ENCODE measurements at regions not wholly inside any gene's neighbourhood (a gene's known extent, or its start where the extent isn't known, plus 50 kb on each side); places are given as distances from the start of the nearest gene placed in this dataset.

DNA sequence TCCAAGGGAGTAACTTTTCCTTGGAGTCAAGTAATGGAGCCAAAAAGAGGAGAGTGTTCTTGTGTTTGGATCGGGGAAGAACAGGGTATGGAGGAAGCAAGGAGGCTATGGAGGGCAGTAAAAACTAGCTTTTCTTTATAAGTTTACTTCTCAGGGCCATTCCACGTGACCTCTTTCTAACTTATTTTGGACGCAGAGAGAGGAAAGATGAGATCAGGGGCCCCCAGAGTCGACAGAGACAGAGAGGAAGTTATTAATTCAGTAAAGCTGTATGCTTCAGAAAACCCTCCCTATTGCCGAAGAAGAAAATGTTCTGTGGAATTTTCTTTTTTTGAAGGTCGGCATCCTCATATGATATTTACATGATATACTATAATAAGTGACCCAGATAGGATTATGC is 233.8 kb upstream of the MPDZ start:
- no TSS peak for BruUV-seq (replicated peaks)
- Histone ChIP-seq H3K27ac (ENCODE audit: low read depth, low read length, poor library complexity, severe bottlenecking) (no peak overlapping the region), H3K9me3 (ENCODE audit: low read depth, low read length, poor library complexity, severe bottlenecking) (no peaks in the 10 kb centered on the region), H3K36me3 (ENCODE audit: insufficient read depth, low read length, poor library complexity, severe bottlenecking) (no peaks in the 10 kb centered on the region), H3K4me3 (ENCODE audit: low read depth, low read length, poor library complexity, severe bottlenecking) (no peak overlapping the region), H3K27me3 (replicated peaks; ENCODE audit: insufficient read depth, low read depth, low read length, poor library complexity) (no peaks in the 10 kb centered on the region), H3K4me1 (ENCODE audit: insufficient read depth, low read length, poor library complexity, severe bottlenecking) (no peaks in the 10 kb centered on the region)
- ChIA-PET POLR2A (ENCODE audit: low non-redundant PET) (no interaction called here), CTCF (no interaction called here)
- no peak for TF ChIP-seq EZH2 (IDR thresholded peaks at IDR 0.05; ENCODE audit: borderline replicate concordance, low read depth, low read length, poor library complexity, severe bottlenecking)
- TF ChIP-seq, protein P1, sequence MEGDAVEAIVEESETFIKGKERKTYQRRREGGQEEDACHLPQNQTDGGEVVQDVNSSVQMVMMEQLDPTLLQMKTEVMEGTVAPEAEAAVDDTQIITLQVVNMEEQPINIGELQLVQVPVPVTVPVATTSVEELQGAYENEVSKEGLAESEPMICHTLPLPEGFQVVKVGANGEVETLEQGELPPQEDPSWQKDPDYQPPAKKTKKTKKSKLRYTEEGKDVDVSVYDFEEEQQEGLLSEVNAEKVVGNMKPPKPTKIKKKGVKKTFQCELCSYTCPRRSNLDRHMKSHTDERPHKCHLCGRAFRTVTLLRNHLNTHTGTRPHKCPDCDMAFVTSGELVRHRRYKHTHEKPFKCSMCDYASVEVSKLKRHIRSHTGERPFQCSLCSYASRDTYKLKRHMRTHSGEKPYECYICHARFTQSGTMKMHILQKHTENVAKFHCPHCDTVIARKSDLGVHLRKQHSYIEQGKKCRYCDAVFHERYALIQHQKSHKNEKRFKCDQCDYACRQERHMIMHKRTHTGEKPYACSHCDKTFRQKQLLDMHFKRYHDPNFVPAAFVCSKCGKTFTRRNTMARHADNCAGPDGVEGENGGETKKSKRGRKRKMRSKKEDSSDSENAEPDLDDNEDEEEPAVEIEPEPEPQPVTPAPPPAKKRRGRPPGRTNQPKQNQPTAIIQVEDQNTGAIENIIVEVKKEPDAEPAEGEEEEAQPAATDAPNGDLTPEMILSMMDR (conservative IDR thresholded peaks at IDR 0.05; ENCODE audit: low read depth, low read length), result no peak
- intact Hi-C loops (cut with micrococcal nuclease; ENCODE audit: unreplicated experiment), result no loop called here
- DNase-seq (ENCODE audit: low spot score), result no peak

DNA sequence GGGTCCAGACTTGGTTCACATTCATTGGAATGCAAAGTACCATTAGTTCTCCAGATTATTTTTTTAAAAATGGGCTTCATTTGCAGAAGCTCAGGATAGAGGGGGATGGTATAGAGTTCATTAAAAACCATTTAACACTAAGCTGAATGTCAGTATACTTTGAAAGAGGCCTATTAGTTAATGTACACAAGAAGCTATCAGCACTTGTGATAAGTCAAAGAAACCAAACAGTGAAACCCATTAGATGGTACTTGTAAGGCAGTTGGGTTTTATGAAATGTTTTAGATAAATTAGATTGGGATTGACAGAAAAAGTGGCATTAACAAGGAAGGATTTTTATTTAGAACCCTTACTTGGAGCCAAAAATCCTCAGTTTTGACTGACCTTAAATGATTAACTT is 229.2 kb upstream of the MPDZ start:
- CTCF ChIA-PET, result no interaction called here

DNA sequence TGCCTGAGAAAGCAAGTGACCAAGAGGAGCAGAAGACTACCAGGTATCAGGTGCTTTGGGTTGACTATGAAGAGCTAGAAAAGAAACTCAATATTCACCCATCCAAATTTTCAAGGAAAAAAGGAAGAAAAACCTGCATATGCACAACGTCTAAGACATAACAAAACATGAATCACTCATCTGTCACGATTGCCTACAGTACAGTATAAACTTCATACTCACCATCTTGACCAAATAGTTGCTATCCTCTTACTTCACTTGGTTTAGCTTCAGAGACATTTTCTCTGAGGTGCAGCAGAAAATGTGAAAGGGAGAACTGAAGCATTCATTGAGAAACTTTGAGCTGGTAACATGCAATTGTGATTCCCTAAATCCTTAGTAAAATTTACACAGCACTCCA is 228.6 kb upstream of the MPDZ start:
- POLR2A ChIA-PET (ENCODE audit: low non-redundant PET), result interaction anchor here (0.5 kb wide), 1 partner anchor 27 kb away, joined by 3 read pairs; no protein-coding TSS in a partner anchor
- DNase-seq (ENCODE audit: low spot score), result no peak
- TF ChIP-seq, protein P1 (conservative IDR thresholded peaks at IDR 0.05; ENCODE audit: low read depth, low read length), result no peak
- TF ChIP-seq EZH2 (IDR thresholded peaks at IDR 0.05; ENCODE audit: borderline replicate concordance, low read depth, low read length, poor library complexity, severe bottlenecking), result no peak

More for the DNA sequence above, 229.2 kb upstream of the MPDZ start:
- POLR2A ChIA-PET (ENCODE audit: low non-redundant PET), result no interaction called here
- no TSS peak for BruUV-seq (replicated peaks)
- Histone ChIP-seq H3K4me3 (ENCODE audit: low read depth, low read length, poor library complexity, severe bottlenecking) (no peak overlapping the region), H3K36me3 (ENCODE audit: insufficient read depth, low read length, poor library complexity, severe bottlenecking) (no peaks in the 10 kb centered on the region), H3K27ac (ENCODE audit: low read depth, low read length, poor library complexity, severe bottlenecking) (no peak overlapping the region), H3K27me3 (replicated peaks; ENCODE audit: insufficient read depth, low read depth, low read length, poor library complexity) (no peaks in the 10 kb centered on the region), H3K9me3 (ENCODE audit: low read depth, low read length, poor library complexity, severe bottlenecking) (no peaks in the 10 kb centered on the region), H3K4me1 (ENCODE audit: insufficient read depth, low read length, poor library complexity, severe bottlenecking) (no peaks in the 10 kb centered on the region)
- intact Hi-C loops (cut with micrococcal nuclease; ENCODE audit: unreplicated experiment), result no loop called here
- DNase-seq (ENCODE audit: low spot score), result no peak
- no peak for TF ChIP-seq EZH2 (IDR thresholded peaks at IDR 0.05; ENCODE audit: borderline replicate concordance, low read depth, low read length, poor library complexity, severe bottlenecking)
- TF ChIP-seq, protein P1 (conservative IDR thresholded peaks at IDR 0.05; ENCODE audit: low read depth, low read length), result no peak

More for the DNA sequence above, 228.6 kb upstream of the MPDZ start:
- Histone ChIP-seq H3K9me3 (ENCODE audit: low read depth, low read length, poor library complexity, severe bottlenecking) (no peaks in the 10 kb centered on the region), H3K27ac (ENCODE audit: low read depth, low read length, poor library complexity, severe bottlenecking) (no peak overlapping the region), H3K4me3 (ENCODE audit: low read depth, low read length, poor library complexity, severe bottlenecking) (no peak overlapping the region), H3K27me3 (replicated peaks; ENCODE audit: insufficient read depth, low read depth, low read length, poor library complexity) (no peaks in the 10 kb centered on the region), H3K4me1 (ENCODE audit: insufficient read depth, low read length, poor library complexity, severe bottlenecking) (no peaks in the 10 kb centered on the region), H3K36me3 (ENCODE audit: insufficient read depth, low read length, poor library complexity, severe bottlenecking) (no peaks in the 10 kb centered on the region)
- intact Hi-C loops (cut with micrococcal nuclease; ENCODE audit: unreplicated experiment), result no loop called here
- CTCF ChIA-PET, result no interaction called here
- BruUV-seq (replicated peaks), result no TSS peak

Measured in A673 (cell line).